Astrocyte (in vitro differentiated cells and primary cell): ENCODE measurements at regions not wholly inside any gene's neighbourhood (a gene's known extent, or its start where the extent isn't known, plus 50 kb on each side); places are given as distances from the start of the nearest gene placed in this dataset.

Experiments used
- EZH2 ChIP-seq: IDR thresholded peaks from 2 replicates; pipeline ENCODE4 v1.6.1; 2012; ENCODE audit warnings: mild to moderate bottlenecking, low read length, inconsistent platforms; ENCODE audit not compliant: insufficient read depth
- TF ChIP-seq, protein P1 (sequence below): IDR thresholded peaks from 2 replicates; pipeline ENCODE4 v1.5.1; 2011; ENCODE audit warnings: low read depth, mild to moderate bottlenecking, inconsistent platforms, low read length, moderate library complexity; ENCODE audit not compliant: insufficient read depth

DNA sequence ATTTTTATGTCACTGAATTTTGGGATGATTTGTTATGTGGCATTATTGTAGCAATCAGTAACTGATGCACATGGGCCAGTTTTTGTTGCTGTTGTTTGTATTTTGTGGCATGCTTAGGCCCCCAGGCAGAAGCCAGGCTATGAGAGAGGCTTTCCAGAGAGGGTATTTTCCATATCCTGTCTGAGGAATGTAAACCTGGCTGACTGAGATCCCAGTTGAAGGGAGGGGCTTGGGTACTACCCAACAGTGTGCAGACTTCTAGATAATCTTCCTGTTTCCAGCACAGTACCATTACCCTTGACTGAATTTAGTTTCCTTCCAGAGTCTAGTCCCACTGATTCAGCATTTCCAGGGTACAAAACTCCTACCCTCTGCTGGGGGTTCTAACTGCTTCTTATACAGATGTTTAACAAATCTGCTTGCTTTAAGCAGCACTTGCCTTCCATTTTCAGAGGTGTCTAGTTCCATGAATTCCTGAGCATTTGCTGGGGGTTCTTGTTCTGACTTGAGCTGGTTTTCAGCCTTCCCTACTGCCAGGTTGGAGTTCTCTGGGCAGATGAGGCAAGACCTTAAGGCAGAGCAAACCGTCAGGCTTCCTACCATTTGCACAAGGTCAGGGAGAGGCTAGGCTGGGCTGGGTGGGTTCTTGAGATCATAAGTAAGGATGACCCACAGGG lies 104.7 kb upstream of the EGFL6 start:
- TF ChIP-seq, protein P1, sequence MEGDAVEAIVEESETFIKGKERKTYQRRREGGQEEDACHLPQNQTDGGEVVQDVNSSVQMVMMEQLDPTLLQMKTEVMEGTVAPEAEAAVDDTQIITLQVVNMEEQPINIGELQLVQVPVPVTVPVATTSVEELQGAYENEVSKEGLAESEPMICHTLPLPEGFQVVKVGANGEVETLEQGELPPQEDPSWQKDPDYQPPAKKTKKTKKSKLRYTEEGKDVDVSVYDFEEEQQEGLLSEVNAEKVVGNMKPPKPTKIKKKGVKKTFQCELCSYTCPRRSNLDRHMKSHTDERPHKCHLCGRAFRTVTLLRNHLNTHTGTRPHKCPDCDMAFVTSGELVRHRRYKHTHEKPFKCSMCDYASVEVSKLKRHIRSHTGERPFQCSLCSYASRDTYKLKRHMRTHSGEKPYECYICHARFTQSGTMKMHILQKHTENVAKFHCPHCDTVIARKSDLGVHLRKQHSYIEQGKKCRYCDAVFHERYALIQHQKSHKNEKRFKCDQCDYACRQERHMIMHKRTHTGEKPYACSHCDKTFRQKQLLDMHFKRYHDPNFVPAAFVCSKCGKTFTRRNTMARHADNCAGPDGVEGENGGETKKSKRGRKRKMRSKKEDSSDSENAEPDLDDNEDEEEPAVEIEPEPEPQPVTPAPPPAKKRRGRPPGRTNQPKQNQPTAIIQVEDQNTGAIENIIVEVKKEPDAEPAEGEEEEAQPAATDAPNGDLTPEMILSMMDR = no peak
- TF ChIP-seq EZH2 = no peak
